ENCODE measurements at regions not wholly inside any gene's neighbourhood (a gene's known extent, or its start where the extent isn't known, plus 50 kb on each side); places are given as distances from the start of the nearest gene placed in this dataset.

- no peak overlapping the region for H3K4me3 ChIP-seq (ENCODE audit: low read depth, low read length)
- DNase-seq: no peak
- no peaks in the 10 kb centered on the region for H3K9me3 ChIP-seq
- H3K36me3 ChIP-seq (ENCODE audit: control insufficient read depth, insufficient read depth, low read length): no peaks in the 10 kb centered on the region
- no peaks in the 10 kb centered on the region for H3K9me3 Mint-ChIP-seq (ENCODE audit: unreplicated experiment)
- H3K27me3 Mint-ChIP-seq (ENCODE audit: insufficient read depth, unreplicated experiment): peaks cover 8% of the 10 kb centered on the region
- BruUV-seq (replicated peaks): no TSS peak
- intact Hi-C loops (cut with micrococcal nuclease; ENCODE audit: unreplicated experiment): no loop called here
- no peaks in the 10 kb centered on the region; the same call in 1 of the 2 replicates for H3K27me3 ChIP-seq (replicated peaks; ENCODE audit: control insufficient read depth, insufficient read depth, low read length)
- H3K4me1 ChIP-seq: no peaks in the 10 kb centered on the region
- no peak overlapping the region for H3K27ac Mint-ChIP-seq (ENCODE audit: unreplicated experiment)
- ChIA-PET POLR2A (no interaction called here), CTCF (no interaction called here)
- H3K4me1 Mint-ChIP-seq (ENCODE audit: low read depth, unreplicated experiment): no peaks in the 10 kb centered on the region
- H3K36me3 Mint-ChIP-seq (ENCODE audit: insufficient read depth, unreplicated experiment): no peaks in the 10 kb centered on the region
- H3K4me3 Mint-ChIP-seq (ENCODE audit: unreplicated experiment): no peak overlapping the region
- no peak for TF ChIP-seq CTCF (IDR thresholded peaks at IDR 0.05; ENCODE audit: insufficient read depth in 1 of 2, low read depth in 1 of 2, low read length in 1 of 2, severe bottlenecking in 1 of 2, unreplicated experiment in 1 of 2)
These were observed 49.9 kb upstream of the ITPKB start for GRCh38 chr1:226788965-226789364.

Measured in Caco-2 (cell line).